DMS153 (cell line): ENCODE measurements at regions not wholly inside any gene's neighbourhood (a gene's known extent, or its start where the extent isn't known, plus 50 kb on each side); places are given as distances from the start of the nearest gene placed in this dataset.

ENCODE experiments used
- DNase-seq: peaks from one replicate; lab custom pipeline; 2025; lab: John Stamatoyannopoulos, UW

DNA sequence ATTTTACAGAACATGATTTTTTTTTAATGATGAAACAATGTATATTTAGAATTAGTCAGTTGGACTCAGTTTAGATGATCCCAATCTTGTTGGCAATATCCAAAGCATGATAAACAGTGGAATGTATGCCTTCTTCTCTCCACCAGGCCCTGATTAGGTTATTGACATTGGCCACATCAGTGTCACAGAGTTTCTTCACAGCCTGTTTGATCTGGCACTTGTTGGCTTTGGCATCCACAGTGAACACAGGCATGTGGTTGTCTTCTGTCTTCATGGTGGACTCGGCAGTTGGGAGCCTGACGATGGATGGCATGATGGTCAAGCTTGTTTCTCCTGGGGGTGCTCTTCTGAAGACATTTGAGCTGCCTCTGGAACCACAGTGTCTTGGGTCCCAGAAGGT, 317.5 kb downstream of the PMP22 start:
- DNase-seq = no peak

DNA sequence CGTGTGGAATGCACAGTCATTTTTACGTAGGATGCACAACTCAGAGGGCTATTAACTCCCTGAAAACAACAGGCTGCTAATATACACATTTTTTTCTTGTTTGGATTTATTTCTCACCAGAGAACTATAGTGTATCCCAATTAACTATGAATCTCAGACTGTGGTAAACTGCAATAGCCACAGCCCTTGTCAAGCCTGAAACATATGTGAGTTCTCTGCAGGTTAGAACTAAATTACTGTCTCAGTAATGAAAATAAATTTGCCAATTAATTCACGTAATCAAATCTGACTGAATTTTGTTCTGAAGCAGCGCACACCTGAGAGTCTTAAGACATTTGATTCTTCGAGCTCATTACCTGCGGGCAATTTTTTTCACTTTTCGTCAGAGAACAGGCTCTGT, 318.6 kb downstream of the PMP22 start:
- no peak for DNase-seq

DNA sequence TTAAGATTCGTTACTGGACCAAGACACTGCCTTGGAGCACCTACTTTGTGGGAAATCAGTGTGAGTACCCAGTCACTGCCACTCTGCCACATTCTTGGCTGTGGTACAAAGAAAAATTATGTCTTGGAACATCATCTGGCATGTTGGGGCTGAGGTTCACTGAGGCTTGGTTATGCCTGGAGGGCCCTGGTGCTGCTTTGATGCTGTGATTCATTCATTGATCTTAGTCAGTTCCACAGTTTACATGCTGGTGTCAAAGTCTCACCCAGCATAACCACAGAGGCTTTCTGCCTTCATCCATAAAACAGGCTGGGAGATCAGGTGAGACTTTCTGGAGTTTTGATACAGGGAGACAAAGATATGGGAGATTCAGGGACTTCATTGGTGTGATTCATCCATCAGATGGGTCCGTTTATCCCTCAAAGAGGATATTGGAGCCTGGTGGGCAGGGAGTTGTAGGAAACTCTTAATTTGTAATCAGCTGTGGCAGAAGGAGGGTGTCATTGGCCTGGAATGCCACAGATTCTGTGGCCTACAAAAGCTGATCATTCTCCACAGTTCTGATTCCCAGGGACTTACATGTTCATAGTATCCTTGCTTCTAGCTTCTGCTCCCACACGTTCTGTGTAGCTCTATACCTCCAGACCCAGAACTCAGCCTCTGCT, 322.5 kb downstream of the PMP22 start:
- DNase-seq = no peak

DNA sequence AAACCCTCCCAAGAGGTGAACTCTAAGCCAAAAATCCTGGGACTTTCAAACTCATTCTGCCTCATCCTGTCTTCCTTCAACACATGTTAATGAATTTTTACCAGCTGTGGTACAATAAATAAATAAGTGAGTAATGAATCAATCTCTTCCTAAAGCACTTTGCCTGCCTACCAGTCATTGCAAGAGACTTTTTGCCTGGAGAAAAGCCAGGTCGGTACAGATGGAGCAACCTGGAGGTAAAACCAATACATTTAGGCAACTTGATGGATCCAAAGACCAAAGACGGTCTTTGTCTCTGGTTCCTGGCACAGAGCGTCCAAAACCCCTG, 324.2 kb downstream of the PMP22 start:
- no peak for DNase-seq

DNA sequence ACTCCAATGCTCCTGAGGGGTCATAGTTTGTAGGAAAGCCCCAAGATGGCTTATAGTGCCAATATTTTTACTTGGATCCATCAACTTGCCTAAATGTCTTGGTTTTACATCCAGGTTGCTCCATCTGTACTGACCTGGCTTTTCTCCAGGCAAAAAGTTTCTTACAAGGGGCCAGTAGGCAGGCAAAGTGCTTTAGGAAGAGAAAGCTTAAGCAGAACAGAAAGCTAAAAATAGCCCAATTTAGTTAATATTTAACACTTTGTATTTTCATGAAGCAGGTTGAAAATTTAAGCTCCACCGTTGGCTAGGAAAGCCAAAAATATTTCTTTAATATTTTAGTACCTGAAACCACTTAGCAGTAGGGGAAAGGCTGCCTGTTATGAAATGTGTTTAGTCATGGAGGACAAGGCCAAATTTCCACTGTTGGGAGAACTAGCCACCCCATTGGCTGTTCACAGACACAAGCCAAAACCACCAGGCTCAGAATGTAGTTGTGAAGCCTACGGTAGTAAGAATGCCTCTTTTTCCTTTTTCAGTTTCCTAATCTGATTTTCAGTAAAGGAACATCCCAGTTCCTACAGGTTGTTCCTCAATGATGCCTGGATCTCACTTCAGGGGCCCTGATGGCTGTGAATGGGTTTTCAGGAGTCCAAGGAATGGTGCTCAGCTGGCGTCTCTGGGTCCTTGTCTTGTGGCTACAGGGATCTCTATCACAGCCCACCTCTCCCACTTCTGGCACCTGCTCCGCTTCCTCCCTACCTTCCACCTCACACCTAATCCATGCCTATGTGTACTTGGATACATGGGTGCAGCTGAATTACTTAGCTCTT, 324.8 kb downstream of the PMP22 start:
- DNase-seq = no peak

DNA sequence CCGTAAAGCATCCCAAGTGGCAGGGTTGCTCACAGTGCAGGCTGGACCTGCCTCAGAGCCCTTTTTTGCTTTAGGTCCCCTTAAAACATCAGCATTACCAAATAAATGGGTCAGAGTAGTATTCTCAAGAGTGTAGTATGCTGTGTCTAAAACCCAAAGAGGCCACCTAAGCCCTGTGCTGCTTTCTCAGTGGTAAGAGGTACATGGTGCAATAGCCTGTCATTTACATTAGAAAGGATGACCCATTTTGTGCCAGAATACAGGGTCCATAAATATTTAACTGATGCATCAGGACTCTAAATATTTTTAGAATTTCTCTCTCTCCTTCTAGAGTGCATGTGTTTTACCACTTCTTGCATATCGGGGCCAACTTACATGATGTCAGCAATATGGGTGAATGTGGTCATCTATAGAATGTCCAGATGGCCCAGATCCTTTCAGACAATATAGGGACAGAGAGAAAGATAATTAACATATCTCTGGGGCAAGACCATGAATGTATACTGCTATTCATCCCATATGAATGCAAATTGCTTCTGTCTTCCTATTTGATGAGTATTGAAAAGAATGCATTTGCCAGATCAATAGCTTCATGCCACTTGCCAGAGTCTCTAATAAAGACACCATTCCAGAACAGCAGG, 329.2 kb downstream of the PMP22 start:
- no peak for DNase-seq

DNA sequence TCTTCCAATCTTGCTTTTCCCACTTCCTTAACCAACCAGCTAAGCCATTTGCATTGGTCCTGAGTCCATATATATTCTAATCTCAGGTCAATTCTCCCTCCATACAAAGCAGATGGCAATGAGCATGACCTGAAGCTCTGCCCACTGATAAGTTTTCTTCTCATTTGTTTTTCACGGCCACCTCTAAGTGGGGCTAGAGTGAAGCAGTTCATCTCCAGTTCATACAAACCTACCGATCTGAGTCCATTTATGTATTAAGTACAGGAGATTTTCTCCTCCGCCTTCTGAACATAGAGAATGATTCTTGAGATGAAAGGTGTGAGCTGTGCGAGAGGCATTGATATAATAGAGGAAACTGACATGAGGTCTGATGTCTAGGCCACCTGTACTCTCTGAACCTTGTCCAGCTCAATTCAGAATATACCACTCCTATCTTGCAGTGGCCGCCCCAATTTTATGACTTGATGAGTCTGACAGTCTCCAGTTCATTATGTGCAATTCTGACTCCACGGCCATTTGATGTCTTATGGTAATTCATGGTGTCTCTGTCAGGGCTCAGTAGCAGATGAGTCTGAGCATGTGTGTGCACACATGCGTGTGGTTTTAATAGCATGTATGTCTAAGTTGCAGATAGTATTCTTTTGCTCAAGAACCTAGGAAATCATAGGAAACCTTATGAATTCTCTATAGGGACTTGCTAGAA, 329.8 kb downstream of the PMP22 start:
- no peak for DNase-seq

DNA sequence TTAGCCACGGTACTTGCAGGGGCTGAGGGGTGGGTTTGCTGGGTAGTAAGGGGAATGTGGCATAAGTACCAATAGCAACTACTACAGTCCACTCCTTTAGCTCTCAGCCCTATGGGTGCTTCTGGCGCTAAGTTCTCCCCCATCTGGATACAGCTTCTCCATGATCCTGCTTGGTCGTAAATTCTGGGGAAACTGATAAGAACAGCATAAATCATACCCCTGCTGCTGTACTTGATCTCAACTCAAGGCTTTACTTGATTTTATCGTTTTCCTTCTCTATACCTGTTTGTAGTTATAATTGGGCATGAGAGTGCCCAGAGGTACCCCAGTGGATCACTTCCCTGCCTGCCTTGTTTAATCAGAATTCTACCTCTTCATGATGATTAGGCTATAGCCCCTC, 331.4 kb downstream of the PMP22 start:
- no peak for DNase-seq

DNA sequence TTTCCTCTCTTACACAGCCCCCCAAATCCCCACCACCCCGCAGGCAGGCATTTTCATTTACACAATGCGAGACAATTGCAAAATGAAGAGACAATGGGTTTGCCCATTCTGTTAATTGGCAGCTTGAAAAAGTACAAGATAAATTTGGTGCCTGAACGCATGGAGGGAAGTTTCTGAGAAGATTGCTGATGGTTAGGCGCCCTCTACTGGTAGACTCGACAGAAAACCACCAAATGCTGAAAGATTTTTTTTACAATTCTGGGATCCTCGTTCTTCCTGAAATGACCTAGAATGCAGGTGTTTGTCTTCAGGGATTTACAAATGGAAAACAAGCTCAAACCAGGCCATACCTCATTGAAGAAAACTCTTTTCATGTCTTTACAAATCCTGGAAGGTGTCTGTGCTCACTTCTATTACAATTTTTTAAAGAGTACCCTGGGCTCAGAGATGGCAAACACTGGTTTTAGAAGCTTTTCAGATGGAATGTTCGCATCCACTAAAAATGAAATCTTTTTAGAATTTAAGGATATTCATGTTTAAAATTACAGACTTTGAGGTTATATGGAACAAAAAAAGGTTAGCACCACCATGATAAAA, 338.5 kb downstream of the PMP22 start:
- no peak for DNase-seq

DNA sequence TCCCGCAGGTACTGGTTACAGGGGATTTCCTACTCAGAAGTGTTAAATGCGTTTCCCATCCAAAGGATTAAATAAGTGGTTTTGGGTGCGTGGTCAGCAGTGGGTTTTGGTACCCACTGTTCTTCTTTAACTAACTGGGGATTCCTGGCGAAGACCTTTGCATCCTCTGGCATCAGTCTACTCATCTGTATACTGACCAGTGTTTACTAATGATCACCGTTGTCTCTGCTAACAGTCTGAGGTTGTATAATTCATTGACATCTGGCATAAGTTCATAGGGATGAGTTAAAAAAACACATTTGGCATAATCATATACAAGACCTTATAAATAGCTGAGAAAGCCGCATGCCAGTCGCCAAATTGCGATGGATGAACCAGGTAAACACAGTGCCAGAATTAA, 339.1 kb downstream of the PMP22 start:
- DNase-seq = no peak

DNA sequence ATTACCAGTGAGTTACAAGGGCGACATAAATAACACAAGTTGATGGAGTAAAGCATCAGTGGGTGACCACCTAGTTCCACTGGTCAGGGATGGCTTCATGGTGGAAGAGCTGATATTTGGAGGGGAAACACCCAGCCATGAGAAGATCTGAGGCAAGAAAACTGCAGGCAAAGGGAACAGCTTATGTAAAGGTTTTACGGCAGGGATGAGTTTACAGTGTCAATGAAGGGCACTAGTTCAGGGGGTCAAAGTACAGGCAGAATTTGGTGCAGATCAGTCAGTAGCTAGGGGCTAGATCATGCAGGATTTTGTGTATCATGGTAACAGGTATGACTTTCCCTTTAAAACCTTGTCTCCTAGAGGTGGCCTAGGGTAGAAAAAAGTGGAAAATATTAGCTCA, 339.6 kb downstream of the PMP22 start:
- no peak for DNase-seq

DNA sequence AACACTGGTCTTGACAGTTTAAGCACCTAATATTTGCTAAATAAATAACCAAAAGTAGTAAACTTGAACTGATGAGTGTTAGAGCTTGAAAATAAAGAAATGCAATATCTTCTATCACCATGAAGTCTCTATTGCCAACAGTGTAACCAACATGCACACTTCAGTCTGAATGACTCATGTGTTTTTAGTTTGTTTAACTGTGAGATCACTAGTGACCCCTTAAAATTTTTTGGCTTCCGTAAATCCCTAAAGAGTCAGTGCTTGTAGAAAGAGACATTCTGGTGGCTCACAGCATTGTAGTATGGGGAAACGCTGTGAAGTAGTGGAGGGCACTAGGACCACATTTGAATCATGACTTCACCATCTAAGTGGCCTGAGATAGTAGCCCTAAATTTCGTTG, 341.1 kb downstream of the PMP22 start:
- DNase-seq = no peak

DNA sequence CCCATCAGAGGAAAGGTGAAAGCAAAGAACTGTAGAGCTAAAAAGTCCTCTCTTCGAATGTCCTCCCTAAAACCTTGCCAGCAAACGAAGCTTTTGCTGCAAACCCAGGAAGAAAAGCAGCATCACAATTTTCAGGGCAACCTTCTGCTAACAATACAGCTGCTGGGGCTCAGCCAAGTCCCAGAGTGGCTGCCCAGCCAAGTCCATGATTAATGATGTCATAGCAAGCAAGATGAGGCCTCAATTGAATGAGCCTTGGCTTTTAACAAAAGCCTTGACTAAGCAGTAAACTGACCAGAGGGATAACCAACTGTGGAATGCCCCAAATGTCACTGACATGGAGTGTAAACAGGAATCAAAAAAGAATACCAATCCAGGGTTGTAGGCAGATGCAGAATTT, 342.7 kb downstream of the PMP22 start:
- no peak for DNase-seq

DNA sequence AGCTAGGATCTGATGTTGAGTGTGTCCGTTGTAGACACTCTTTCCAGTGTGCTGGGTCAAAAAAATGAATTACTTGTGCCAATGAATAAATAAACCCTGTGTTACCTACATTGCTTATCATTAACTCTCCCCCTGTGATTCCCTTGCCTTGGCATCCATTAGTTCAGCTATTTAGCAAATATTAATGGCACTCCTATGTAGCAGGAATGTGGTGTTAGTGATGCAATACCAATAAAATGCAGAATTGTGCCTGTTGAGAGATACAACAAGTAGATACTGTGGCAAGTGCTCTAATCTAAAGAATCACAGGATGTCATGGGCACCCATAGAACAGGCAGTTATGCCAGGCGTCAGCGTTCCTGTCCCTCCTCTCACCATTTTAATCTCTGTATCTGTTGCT, 343.2 kb downstream of the PMP22 start:
- no peak for DNase-seq

DNA sequence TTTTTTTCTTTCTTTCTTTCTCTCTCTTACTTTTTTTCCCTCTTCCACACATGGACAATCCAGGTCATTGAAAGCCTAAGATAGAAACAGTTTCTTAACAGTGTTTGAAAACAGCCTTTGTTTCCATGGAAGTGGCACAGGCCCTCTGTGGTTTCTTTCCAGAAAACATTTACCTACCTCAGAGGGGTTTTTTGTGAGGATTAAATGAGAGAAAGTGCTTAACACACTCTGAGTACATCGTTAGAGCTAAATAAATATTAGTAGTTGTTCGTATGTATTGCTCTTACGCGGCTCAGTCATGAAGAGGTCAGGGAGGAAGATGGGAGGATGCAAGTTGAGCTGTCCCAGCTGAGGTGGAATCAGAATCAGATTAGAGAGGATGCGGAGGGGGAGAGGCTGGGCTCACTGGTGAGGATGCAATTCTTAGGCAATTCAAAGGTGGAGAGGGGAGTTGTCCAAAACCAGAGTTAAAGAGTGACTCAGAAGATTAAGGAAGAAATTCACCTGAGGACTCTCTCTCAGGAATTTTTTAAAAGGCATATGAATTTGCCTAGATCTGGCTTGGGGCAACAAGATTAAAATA, 345.4 kb downstream of the PMP22 start:
- DNase-seq = no peak

DNA sequence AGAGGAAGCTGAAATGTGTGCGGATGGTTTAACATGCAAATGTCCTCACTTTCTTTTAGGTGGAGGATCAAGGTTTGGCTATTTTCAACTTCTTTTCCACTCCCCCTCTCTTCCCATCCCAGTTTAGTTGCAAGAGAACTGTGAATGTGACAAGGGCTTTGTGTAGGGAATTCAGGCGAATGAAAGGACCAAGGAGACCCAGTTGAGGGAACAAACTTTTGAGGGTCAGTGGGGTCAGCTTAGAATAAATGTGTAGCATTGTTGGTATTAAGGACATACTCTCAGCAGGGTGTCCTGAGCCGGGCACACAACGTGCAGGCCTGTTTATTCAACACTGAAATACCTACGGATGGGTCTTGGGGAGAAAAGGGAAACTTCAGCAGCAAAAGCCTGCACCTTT, 346.0 kb downstream of the PMP22 start:
- DNase-seq = no peak

DNA sequence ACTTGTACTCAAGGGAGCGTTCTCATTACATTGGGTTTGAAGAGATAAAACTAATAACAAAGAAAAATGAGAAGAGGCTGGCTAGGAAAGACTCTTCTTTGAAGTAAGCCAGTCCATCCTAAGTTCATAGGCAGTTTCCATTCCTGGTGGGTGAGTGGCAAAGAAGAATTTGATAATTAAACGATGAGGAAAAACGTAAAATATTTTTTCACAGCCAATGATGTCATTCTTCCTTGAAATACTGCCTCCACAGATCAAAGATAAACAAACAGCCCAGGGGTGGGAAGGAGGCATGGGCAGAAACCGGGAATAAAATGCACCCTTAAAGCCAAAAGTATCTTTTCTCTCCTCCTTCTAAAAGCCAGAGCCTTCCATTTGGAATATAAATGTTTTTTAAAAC, 346.6 kb downstream of the PMP22 start:
- DNase-seq = no peak

DNA sequence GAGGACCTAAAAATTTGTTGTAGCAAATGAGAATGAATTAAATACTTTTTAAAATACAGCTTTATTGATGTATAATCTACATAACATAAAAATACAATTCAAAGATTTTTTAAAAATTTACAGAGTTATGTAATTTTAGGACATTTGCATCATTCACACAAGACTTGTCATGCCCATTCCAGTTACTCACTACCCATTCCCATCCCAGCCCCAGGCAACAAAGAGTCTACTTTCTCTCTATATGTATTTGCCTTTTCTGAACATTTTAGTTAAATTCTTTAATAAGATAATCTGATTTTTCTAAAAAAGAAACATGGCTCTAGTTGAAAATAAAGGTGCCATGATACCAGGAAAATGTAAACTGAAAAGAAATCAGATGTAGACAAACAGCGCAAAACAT, 354.2 kb downstream of the PMP22 start:
- DNase-seq = no peak

DNA sequence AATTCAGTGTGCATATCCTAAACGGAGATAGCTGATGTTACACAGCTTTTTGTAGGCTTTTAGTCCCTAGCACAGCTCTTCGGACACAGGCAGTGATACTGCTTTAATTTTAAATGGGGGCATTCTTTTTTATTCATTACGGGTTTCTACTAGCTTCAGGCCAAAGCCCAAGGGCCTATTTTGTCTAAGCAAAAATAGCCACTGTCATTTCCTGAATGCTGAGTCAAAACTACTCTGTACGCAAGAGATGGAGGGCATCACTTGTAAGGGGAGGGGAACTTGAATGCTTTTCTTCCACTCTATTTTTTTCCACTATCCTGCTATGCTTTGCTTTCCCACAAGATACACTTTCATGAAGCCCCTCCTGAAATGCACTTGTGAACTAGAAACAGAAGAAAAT, 360.7 kb downstream of the PMP22 start:
- DNase-seq = no peak

DNA sequence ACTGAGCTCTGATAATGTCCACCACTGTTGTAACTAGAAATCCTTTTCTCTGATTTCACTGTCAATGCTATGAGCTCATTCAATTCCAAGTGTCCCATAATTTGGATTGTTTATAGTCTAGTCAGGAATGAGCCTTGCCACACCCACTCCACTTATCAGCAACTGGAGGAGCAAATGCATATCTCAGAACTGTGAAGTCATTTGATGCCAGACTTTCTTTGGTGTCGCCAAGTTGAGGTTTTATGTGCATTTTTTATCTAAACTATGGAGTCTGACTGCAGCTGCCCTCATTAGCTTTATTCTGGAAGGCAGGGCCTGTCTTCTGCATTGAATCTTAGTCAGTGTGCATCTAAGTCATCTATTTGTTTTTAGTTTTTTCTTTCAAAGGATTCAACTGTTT, 361.3 kb downstream of the PMP22 start:
- no peak for DNase-seq

DNA sequence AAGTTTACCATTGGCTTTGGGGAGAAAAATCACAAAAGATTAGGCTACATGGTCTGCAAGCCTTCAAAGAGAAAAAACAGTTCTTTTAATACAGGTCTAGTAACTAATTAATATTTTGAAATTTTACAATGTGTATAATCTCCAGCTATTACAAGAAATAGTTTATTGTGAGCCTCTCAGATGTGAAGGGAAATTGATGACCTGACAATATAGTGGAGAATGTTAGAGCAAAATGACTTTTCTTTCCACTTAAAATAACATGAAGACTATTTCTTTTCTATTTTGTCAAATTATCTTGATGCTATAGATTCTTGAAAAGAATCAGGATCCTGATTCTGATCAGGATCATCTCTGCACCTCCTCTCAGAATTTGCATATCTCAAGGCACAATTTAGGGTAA, 362.3 kb downstream of the PMP22 start:
- no peak for DNase-seq

DNA sequence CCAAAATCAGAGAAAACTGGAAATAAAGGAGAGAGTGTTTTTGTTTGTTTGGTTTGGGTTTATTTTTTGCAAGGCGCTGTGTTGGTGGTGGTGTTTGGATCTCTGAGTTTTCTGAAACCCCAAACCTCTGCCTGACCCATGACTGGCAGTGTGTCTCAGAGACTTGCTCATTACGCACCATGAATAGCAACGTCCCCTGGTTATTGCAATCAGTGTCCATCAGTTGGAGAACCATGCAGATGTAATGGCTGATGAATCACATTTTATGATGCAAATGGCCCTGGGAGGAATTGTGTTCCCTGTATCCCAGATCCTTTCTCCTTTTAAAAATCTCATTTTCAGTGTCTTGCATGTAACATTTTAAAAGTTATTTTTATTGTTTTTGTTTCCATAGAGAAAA, 362.8 kb downstream of the PMP22 start:
- no peak for DNase-seq
